Breast epithelium (tissue), 3 donors: ENCODE measurements at regions not wholly inside any gene's neighbourhood (a gene's known extent, or its start where the extent isn't known, plus 50 kb on each side); places are given as distances from the start of the nearest gene placed in this dataset.

Experiments
- CTCF ChIP-seq, 3 donors: fragments of 450-650 bp; IDR thresholded peaks; one replicate each; pipeline ENCODE4 v1.5.1; 2016 to 2017; ENCODE audit warnings: antibody characterized with exemption in 3 of 3, mild to moderate bottlenecking in 3 of 3, moderate library complexity in 3 of 3
- POLR2A ChIP-seq: fragments of 450-650 bp; IDR thresholded peaks from one replicate; pipeline ENCODE4 v1.6.1; 2016; ENCODE audit warnings: antibody characterized with exemption, mild to moderate bottlenecking, moderate library complexity
- POLR2AphosphoS5 ChIP-seq, 3 donors: sonication (generic); formaldehyde crosslinking; IDR thresholded peaks; one replicate each; pipeline ENCODE4 v1.6.1; 2017; ENCODE audit warnings: antibody characterized with exemption in 3 of 3

GRCh38 chr4:19987746-19988145 is 264.0 kb upstream of the SLIT2 start:
- TF ChIP-seq CTCF (IDR thresholded peaks at IDR 0.05), result no peak
- no peak for TF ChIP-seq POLR2A
- no peak for TF ChIP-seq POLR2AphosphoS5 (IDR thresholded peaks at IDR 0.05)
